Ishikawa (cell line): ENCODE measurements at regions not wholly inside any gene's neighbourhood (a gene's known extent, or its start where the extent isn't known, plus 50 kb on each side); places are given as distances from the start of the nearest gene placed in this dataset.

ENCODE experiments used
- CEBPB ChIP-seq: IDR thresholded peaks from 2 replicates; pipeline ENCODE4 v1.6.1; 2012
- CREB1 ChIP-seq: IDR thresholded peaks from 2 replicates; pipeline ENCODE4 v1.6.1; 2012; ENCODE audit warnings: low read depth
- EGR1 ChIP-seq: IDR thresholded peaks from 2 replicates; pipeline ENCODE4 v1.6.1; 2012
- EP300 ChIP-seq: IDR thresholded peaks from 2 replicates; pipeline ENCODE4 v1.6.1; 2012; ENCODE audit warnings: borderline replicate concordance
- FOXM1 ChIP-seq: IDR thresholded peaks from 2 replicates; pipeline ENCODE4 v1.6.1; 2012; ENCODE audit warnings: low read depth, borderline replicate concordance
- MAX ChIP-seq: IDR thresholded peaks from 2 replicates; pipeline ENCODE4 v1.6.1; 2012
- NFIC ChIP-seq: IDR thresholded peaks from 2 replicates; pipeline ENCODE4 v1.6.1; 2012
- RAD21 ChIP-seq: IDR thresholded peaks from 2 replicates; pipeline ENCODE4 v1.6.1; 2012; ENCODE audit warnings: low read depth
- REST ChIP-seq: IDR thresholded peaks from 2 replicates; pipeline ENCODE4 v1.6.1; 2012; ENCODE audit warnings: low read depth, mild to moderate bottlenecking
- TAF1 ChIP-seq: IDR thresholded peaks from 2 replicates; pipeline ENCODE4 v1.6.1; 2012; ENCODE audit warnings: low read depth, mild to moderate bottlenecking
- TCF12 ChIP-seq: IDR thresholded peaks from 2 replicates; pipeline ENCODE4 v1.6.1; 2012; ENCODE audit warnings: low read depth
- TEAD4 ChIP-seq: IDR thresholded peaks from 2 replicates; pipeline ENCODE4 v1.6.1; 2012
- USF1 ChIP-seq: IDR thresholded peaks from 2 replicates; pipeline ENCODE4 v1.6.1; 2012
- YY1 ChIP-seq: IDR thresholded peaks from 2 replicates; pipeline ENCODE4 v1.6.1; 2012; ENCODE audit warnings: low read depth
- ZBTB7A ChIP-seq: IDR thresholded peaks from 2 replicates; pipeline ENCODE4 v1.6.1; 2012; ENCODE audit warnings: low read depth

GRCh38 chr11:112364962-112365481, 104.4 kb upstream of the PLET1 start:
- TF ChIP-seq YY1 (no peak), CREB1 (no peak), TCF12 (no peak)

- no peak for TF ChIP-seq CEBPB
- TF ChIP-seq RAD21, result no peak
- no peak for TF ChIP-seq REST
- no peak for TF ChIP-seq NFIC
- no peak for TF ChIP-seq ZBTB7A
- TF ChIP-seq FOXM1, result no peak
- no peak for TF ChIP-seq TEAD4
- TF ChIP-seq EP300, result no peak
Measured at GRCh38 chr11:112366012-112366411, 105.4 kb upstream of the PLET1 start.

GRCh38 chr11:112366777-112367176, 106.1 kb upstream of the PLET1 start:
- TF ChIP-seq TCF12 (no peak), NFIC (no peak), EGR1 (no peak), YY1 (no peak), TEAD4 (no peak), USF1 (no peak), ZBTB7A (no peak), REST (no peak), CEBPB (no peak)

- TF ChIP-seq ZBTB7A (no peak), EGR1 (no peak), TEAD4 (no peak), YY1 (no peak), TCF12 (no peak)
Measured at GRCh38 chr11:112367461-112367860, 106.8 kb upstream of the PLET1 start.

- TF ChIP-seq TAF1 (no peak), CREB1 (no peak), USF1 (no peak), CEBPB (no peak)
Measured at GRCh38 chr11:112367895-112368294, 107.2 kb upstream of the PLET1 start.

- TF ChIP-seq MAX, result no peak
- TF ChIP-seq TAF1, result no peak
- no peak for TF ChIP-seq REST
- no peak for TF ChIP-seq YY1
- TF ChIP-seq EP300, result no peak
- no peak for TF ChIP-seq FOXM1
Measured at GRCh38 chr11:112368381-112368780, 107.7 kb upstream of the PLET1 start.
